HepG2 (cell line): ENCODE measurements at regions not wholly inside any gene's neighbourhood (a gene's known extent, or its start where the extent isn't known, plus 50 kb on each side); places are given as distances from the start of the nearest gene placed in this dataset.

ENCODE experiments used
- ATAC-seq: fragments of 200-7000 bp; cut with Tn5 transposase; 3 replicates; pipeline ENCODE4 v1.9.1; 2020; ENCODE audit warnings: mild to moderate bottlenecking, moderate library complexity
- BruUV-seq: library from RNA; stranded (reverse); fragments of 400-500 nt; replicated peaks from 2 replicates; lab custom pipeline; 2021; lab: Mats Ljungman, UMichigan
- CTCF ChIA-PET: fragments of 300-600 bp; formaldehyde crosslinking; extraction: SDS; loops from one replicate; lab custom pipeline; 2021; ENCODE audit warnings: low total read pairs, inconsistent platforms, low intra/inter-chr PET ratio; lab: Yijun Ruan, JAX
- POLR2A ChIA-PET: fragments of 350-600 bp; sonication (Branson Sonifier 250); formaldehyde crosslinking; loops from one replicate; lab custom pipeline; 2020; ENCODE audit warnings: antibody characterized with exemption, inconsistent platforms; lab: Yijun Ruan, JAX
- DNase-seq: peaks from one replicate; pipeline ENCODE4 v3.0.0-alpha.2; 2015; ENCODE audit warnings: low spot score
- FAIRE-seq: peaks from 3 replicates; lab custom pipeline; 2011; peaks lifted over from hg19 to GRCh38; lab: Jason Lieb, UNC
- H2AFZ ChIP-seq: one replicate; pipeline ENCODE4 v1.6.1; 2011; ENCODE audit warnings: low read length, inconsistent platforms
- H3K27ac ChIP-seq: fragments of 300-600 bp; 3 replicates; pipeline ENCODE4 v1.8.0; 2011; ENCODE audit warnings: mixed run types, mild to moderate bottlenecking, mixed read lengths, low read length, inconsistent platforms; ENCODE audit not compliant: insufficient read depth; ENCODE audit errors: extremely low read length
- H3K27me3 ChIP-seq, 2 experiments: fragments of 200-600 bp in 1 of 2; 2 replicates in 1 of 2; 3 replicates in 1 of 2; pipeline versions ENCODE4 v1.6.0 to v1.8.0; 2011; ENCODE audit warnings: low read length in 2 of 2, mild to moderate bottlenecking in 2 of 2, moderate library complexity in 2 of 2, inconsistent platforms in 1 of 2; ENCODE audit not compliant: insufficient read depth in 2 of 2, control insufficient read depth in 1 of 2
- H3K36me3 ChIP-seq, 2 experiments: fragments of 200-600 bp in 1 of 2; replicated peaks in 1 of 2; 2 replicates in 1 of 2; 3 replicates in 1 of 2; pipeline versions ENCODE4 v1.5.1 to v1.8.0; 2011; ENCODE audit warnings: low read length in 2 of 2, inconsistent platforms in 1 of 2; ENCODE audit not compliant: insufficient read depth in 2 of 2, control insufficient read depth in 1 of 2
- H3K4me1 ChIP-seq: 2 replicates; pipeline ENCODE4 v1.5.1; 2012; ENCODE audit warnings: low read length, inconsistent platforms; ENCODE audit not compliant: insufficient read depth
- H3K4me2 ChIP-seq: 2 replicates; pipeline ENCODE4 v1.6.0; 2011; ENCODE audit warnings: low read depth, low read length, inconsistent platforms
- H3K4me3 ChIP-seq, 3 experiments: fragments of 200-600 bp in 1 of 3; sonication (generic), shearing (Covaris generic) in 1 of 3; replicated peaks in 1 of 3; 2 replicates each; pipeline ENCODE4 v1.5.1; 2011 to 2016; ENCODE audit warnings: low read length in 3 of 3, inconsistent platforms in 2 of 3, low read depth in 2 of 3, mild to moderate bottlenecking in 2 of 3, control low read depth in 1 of 3, mixed read lengths in 1 of 3; ENCODE audit not compliant: insufficient read depth in 1 of 3
- H3K79me2 ChIP-seq: one replicate; pipeline ENCODE4 v1.6.1; 2011; ENCODE audit warnings: low read length, inconsistent platforms; ENCODE audit not compliant: insufficient read depth
- H3K9ac ChIP-seq: 2 replicates; pipeline ENCODE4 v1.6.0; 2011; ENCODE audit warnings: mild to moderate bottlenecking, low read depth, low read length, inconsistent platforms; ENCODE audit not compliant: insufficient read depth
- H3K9me3 ChIP-seq: 2 replicates; pipeline ENCODE4 v1.5.1; 2012; ENCODE audit warnings: mild to moderate bottlenecking, low read length
- H4K20me1 ChIP-seq: 2 replicates; pipeline ENCODE4 v1.6.0; 2011; ENCODE audit warnings: inconsistent platforms, mild to moderate bottlenecking, low read length, moderate library complexity; ENCODE audit not compliant: insufficient read depth
- ARNT2 ChIP-seq: sonication (generic); formaldehyde crosslinking; IDR thresholded peaks from 2 replicates; pipeline ENCODE4 v1.8.0; 2022; ENCODE audit warnings: mild to moderate bottlenecking, low read depth, missing genetic modification reagents, moderate library complexity
- CENPX ChIP-seq: sonication (generic); formaldehyde crosslinking; IDR thresholded peaks from 2 replicates; pipeline ENCODE4 v1.9.0; 2021; ENCODE audit warnings: mild to moderate bottlenecking, missing genetic modification reagents, moderate library complexity
- JUN ChIP-seq: sonication (generic); formaldehyde crosslinking; IDR thresholded peaks from 2 replicates; pipeline ENCODE4 v1.4.0; 2020; ENCODE audit warnings: mild to moderate bottlenecking, missing genetic modification reagents
- MLLT10 ChIP-seq: sonication (generic); formaldehyde crosslinking; IDR thresholded peaks from 2 replicates; pipeline ENCODE4 v1.4.0; 2020; ENCODE audit warnings: missing genetic modification reagents
- SRSF9 ChIP-seq: fragments of 200-400 bp; formaldehyde crosslinking; IDR thresholded peaks from 2 replicates; pipeline ENCODE4 v1.6.1; 2018; ENCODE audit warnings: borderline replicate concordance, mild to moderate bottlenecking, low read depth, low read length; ENCODE audit not compliant: insufficient read depth, poor library complexity, severe bottlenecking
- ZMYM2 ChIP-seq: sonication (generic); formaldehyde crosslinking; IDR thresholded peaks from 2 replicates; pipeline ENCODE4 v1.8.0; 2022; ENCODE audit warnings: mild to moderate bottlenecking, missing genetic modification reagents
- ZNF160 ChIP-seq: sonication (generic); formaldehyde crosslinking; IDR thresholded peaks from 2 replicates; pipeline ENCODE4 v1.8.0; 2022; ENCODE audit warnings: mild to moderate bottlenecking, inconsistent platforms, missing genetic modification reagents
- ZNF598 ChIP-seq: sonication (generic); formaldehyde crosslinking; IDR thresholded peaks from 2 replicates; pipeline ENCODE4 v1.5.1; 2020; ENCODE audit warnings: mild to moderate bottlenecking, missing genetic modification reagents, borderline replicate concordance
- ZSCAN25 ChIP-seq: sonication (generic); formaldehyde crosslinking; IDR thresholded peaks from 2 replicates; pipeline ENCODE4 v1.8.0; 2022; ENCODE audit warnings: mild to moderate bottlenecking, missing genetic modification reagents
- WGBS: methylation state at CpG from one replicate; pipeline ENCODE4 v1.1.6; 2017; ENCODE audit warnings: low lambda C conversion rate; 5-methylcytosine and 5-hydroxymethylcytosine counted together
- in situ Hi-C: cut with HindIII; loops from 2 replicates; pipeline ENCODE4 v1.10.0; 2017; ENCODE audit warnings: low pct_unique_long_range_greater_than_20kb; ENCODE audit not compliant: extremely low pct_ligation_motif_present
- intact Hi-C: fragments of 100-400 bp; cut with micrococcal nuclease; formaldehyde crosslinking; loops from one replicate; pipeline ENCODE4 v1.10.0; 2022; ENCODE audit not compliant: unreplicated experiment

GRCh38 chr12:131603106-131603938 lies 107.6 kb upstream of the SFSWAP start:
- DNase-seq (no peak), FAIRE-seq (no peak), ATAC-seq (no peak)
- Histone ChIP-seq H3K9me3 (no peaks in the 10 kb centered on the region), H3K9ac (no peak overlapping the region), H4K20me1 (no peaks in the 10 kb centered on the region), H3K27ac (no peak overlapping the region), H3K79me2 (no peaks in the 10 kb centered on the region), H3K4me1 (no peaks in the 10 kb centered on the region), H3K4me2 (no peak overlapping the region), H3K27me3 (peaks cover 2 to 75% of the 10 kb centered on the region in 2 experiments; a peak in 4 of 5 replicates), H3K4me3 (no peak overlapping the region), H2AFZ (no peak overlapping the region), H3K36me3 (no peaks in the 10 kb centered on the region)
- BruUV-seq, result no TSS peak
- ChIA-PET CTCF (no interaction called here), POLR2A (no interaction called here)
- intact Hi-C loops (loop anchor here (10.0 kb wide), 1 partner anchor 231 kb away; no protein-coding TSS in a partner anchor), in situ Hi-C loops (loop anchor here (25.0 kb wide), 1 partner anchor 409 kb away; no protein-coding TSS in a partner anchor)
- TF ChIP-seq SRSF9 (no peak), CENPX (CRISPR knock-in tag) (no peak), ZNF160 (CRISPR knock-in tag) (no peak), ZNF598 (CRISPR knock-in tag) (no peak), MLLT10 (no peak), JUN (no peak), ZMYM2 (CRISPR knock-in tag) (no peak), ZSCAN25 (CRISPR knock-in tag) (no peak), ARNT2 (CRISPR knock-in tag) (no peak)
- 10% methylated on average over 6 of the region's 8 CpGs for WGBS
